Bone marrow (tissue), 2 donors: ENCODE measurements at regions not wholly inside any gene's neighbourhood (a gene's known extent, or its start where the extent isn't known, plus 50 kb on each side); places are given as distances from the start of the nearest gene placed in this dataset.

ENCODE experiments used
- DNase-seq, 2 donors: peaks; one replicate each; lab custom pipeline; 2025; lab: John Stamatoyannopoulos, UW

DNA sequence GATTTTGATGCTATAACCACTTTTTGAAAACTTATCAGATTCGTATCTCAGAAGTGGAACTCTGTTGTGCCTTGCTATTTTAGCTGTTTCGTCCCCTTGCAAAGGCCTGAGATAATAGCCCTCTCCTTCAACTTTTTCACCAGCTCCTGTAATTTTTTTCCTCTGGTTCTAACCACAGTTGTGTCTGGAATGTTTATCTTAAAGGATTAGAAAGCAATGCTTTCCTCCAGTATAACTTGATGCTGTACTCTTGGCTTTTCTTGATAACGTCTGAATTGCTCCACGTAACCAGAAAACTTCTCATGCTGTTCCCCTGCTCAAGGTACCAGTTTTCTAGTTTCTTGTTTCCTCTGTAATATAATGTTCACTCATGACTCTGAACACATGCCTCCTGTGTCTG is 209.4 kb downstream of the DTWD2 start:
- no peak for DNase-seq

DNA sequence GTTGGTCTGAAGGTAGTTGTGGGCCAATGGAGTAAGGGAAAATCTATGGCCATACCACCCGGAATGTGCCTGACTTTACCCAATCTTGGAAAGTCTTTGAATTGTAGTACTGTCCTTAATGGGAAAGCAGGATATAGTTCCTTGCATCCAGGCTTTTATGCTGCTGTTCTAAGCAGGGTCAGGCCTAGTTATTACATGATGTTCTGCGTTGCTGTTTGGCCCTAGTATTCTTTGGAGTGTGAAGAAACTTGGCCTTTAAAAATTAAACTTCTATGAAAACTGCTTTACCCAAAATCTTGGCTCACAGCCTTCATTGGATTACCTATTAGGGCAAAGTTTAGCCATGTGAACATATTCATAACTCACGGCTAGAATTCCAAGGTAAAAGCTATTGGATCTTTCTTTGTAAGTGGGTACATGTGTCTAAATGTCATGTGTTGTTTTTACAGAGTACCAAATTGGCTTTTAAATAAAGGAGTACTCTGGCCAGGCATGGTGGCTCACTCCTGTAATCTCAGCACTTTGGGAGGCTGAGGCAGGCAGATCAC is 211.1 kb downstream of the DTWD2 start:
- no peak for DNase-seq

DNA sequence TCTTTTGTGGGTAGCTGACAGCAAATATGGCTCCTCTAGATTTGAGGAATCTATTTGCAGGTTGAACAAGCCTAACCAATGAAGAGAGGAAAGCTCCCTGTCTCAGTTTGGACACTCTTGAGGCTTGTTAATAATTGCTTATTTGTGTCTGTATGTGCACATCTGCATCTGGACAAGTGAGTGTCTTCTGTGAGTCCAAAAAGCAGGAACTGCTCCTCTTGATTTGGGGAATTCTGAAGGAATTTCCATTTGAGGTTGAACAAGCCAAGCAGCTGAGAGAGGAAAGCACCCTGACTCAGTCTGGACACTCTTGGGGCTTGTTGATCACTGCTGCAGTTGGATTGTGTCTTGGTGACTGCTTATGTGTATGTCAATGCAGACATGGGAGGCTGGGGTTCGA is 211.6 kb downstream of the DTWD2 start:
- DNase-seq = no peak

DNA sequence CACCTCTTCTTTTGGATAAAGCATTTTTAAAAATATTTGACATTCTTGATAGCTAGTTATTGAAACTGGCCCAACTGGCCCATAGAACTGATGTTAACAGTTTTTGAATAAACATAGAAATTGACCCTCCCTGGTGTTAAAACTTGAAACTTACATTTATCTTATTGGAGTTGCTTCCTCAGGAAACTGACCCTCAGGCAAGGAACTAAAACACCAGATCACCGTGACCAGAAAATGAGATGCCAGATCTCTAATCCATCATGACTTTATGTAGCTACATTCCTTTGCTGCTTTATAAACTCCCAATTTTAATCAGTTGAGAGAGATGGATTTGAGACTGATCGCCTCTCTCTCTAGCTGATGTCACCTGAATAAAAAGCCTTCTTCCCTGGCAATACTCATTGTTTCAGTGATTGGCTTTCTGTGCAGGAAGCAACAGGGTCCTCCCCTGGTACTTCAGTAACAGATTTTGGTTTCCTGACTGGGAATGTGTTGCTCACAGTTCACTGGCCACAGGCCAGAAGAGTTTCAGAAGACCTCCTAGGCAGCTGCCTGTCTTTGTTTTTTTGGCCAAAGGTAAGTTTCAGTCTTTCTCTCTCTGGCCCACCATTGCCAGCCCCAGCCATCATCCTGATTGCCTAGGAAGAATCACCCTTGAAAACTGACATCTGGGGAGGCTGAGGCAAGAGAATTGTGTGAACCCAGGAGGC is 212.4 kb downstream of the DTWD2 start:
- DNase-seq = no peak

DNA sequence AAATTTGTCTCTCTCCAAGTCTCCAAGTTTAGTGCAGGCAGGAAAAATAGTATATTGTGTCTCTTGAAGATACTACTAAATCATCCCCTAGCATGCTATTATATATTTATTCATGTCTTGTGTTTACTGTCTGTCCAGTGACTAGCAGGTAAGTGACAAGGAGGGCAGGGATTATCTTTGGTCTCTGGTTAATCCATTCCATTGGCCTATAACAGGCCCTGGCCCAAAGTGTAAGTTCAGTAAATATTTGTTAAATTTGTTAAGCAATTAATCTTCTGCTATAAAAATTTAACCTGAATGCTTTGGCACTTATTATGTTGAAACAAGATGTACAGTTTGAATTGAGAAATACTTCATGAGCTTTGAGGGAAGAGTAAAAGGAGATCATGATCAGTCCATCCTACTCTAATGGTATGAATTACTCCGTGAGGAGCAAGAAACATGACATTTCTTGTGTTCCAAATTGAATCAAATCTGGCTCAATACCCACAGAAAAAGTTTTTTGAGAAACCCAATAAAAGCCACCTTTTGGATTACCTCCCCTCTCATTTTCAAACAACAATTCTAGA is 219.7 kb downstream of the DTWD2 start:
- DNase-seq = no peak

DNA sequence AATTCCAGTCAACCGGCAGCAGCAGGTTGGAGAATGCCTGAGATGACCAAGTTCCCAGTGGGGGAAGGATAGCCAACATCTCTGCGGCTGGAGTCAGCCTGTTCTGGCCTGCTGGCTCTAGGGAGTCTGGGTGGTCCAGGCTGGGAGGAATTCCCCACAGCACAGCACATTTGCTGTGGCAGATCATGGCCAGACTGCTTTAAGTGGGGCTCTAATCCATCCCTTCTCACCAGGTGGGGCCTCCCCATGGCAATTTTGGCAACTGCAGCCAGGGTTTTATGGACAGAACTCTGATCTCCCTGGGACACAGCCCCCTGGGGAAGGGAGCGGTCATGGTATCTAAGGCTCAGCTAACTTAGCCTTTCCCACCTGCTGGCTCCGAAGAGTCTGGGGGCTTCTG is 226.1 kb downstream of the DTWD2 start:
- no peak for DNase-seq

DNA sequence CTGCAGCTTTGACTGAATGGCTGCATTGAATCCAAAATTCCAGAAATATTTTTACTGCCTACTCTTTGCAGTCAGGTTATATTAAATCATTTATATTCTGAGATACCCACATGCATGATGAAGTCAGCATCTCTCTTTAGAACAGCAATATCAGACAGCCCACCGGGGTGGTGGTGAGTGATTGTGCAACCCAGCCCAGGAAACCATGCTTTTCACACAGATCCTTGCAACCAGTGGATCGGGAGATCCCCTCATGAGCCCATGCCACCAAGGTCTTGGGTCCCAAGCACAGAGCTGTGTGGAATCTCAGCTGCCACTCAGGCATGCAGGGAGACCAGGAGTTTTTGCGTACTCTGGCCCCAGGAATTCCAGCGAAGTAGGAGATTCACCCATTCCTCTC is 226.5 kb downstream of the DTWD2 start:
- no peak for DNase-seq

DNA sequence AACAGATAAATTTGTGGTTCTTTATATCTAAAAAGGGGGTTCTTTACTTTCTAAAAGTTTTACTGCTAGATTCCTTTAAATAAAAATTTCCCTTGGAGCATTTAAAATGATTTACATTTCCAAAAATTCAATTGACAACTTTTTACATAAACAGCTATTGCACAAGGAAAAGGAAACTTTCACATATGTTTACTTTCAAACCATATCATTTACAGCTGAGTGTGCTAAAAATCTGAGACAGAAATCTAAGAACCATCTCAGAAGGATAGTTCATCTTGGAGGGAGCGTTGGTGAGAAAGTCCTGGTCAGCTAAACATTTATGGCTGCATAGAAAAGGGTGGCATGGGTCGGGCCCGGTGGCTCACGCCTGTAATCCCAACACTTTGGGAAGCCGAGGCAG is 235.4 kb downstream of the DTWD2 start:
- no peak for DNase-seq

DNA sequence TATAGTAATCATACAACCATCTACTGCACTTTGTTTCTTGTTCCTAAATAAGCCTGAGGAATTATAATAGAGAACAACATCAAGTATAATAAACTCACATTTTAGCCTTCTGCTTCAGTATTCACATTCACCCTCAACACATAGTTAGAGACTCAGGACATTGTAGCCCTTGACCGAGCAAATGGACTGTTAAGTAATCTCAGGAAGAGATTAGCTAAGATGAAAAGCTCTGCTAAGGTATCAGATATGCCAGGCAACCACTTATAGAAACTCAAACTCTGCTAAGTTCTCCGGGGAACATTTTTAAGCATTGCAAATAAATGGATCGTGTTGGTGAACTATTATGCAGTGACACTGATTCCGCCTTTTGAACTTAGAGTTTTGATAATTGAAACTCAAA is 252.0 kb downstream of the DTWD2 start:
- no peak for DNase-seq

- DNase-seq = no peak
Observed at GRCh38 chr5:118733394-118733793, 255.0 kb downstream of the DTWD2 start.

GRCh38 chr5:118728191-118728590 is 260.2 kb downstream of the DTWD2 start:
- DNase-seq = no peak

DNA sequence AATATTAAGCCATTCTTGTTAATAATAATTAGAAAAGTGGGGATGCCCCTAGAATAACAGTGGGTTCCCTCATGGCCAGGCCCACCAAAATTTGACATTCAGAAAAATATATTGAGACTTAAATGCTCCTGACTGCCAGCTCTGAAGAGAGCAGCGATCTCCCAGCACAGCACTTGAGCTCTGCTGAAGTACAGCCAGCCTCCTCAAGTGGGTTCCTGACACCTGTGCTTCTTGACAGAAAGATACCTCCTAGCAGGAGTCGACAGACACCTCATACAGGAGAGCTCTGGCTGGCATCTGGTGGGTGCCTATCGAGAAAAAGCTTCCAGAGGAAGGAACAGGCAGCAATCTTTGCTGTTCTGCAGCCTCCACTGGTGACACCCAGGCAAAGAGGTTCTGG is 261.5 kb downstream of the DTWD2 start:
- no peak for DNase-seq

GRCh38 chr5:118723021-118723338 is 265.4 kb downstream of the DTWD2 start:
- no peak for DNase-seq

GRCh38 chr5:118722122-118723020 is 266.0 kb downstream of the DTWD2 start:
- no peak for DNase-seq

- no peak for DNase-seq
Observed at GRCh38 chr5:118711727-118712126, 276.6 kb downstream of the DTWD2 start.

- no peak for DNase-seq
Observed at GRCh38 chr5:118705959-118706667, 282.2 kb downstream of the DTWD2 start.

DNA sequence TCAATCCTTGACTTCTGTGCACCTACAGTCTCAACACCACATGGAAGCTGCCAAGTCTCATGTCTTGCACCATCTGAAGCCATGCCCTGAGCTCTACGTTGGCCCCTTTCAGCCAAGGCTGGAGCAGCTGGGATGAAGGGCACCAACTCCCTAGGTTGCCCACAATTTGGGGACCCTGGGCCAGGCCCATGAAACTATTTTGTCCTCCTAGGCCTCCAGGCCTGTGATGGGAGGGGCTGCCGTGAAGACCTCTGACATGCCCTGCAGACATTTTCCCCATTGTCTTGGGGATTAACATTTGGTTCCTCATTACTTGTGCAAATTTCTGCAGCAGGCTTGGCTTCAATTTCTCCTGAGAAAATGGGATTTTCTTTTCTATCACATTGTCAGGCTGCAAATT is 285.1 kb downstream of the DTWD2 start:
- DNase-seq = no peak

- DNase-seq = no peak
Observed at GRCh38 chr5:118701791-118702190, 286.6 kb downstream of the DTWD2 start.

DNA sequence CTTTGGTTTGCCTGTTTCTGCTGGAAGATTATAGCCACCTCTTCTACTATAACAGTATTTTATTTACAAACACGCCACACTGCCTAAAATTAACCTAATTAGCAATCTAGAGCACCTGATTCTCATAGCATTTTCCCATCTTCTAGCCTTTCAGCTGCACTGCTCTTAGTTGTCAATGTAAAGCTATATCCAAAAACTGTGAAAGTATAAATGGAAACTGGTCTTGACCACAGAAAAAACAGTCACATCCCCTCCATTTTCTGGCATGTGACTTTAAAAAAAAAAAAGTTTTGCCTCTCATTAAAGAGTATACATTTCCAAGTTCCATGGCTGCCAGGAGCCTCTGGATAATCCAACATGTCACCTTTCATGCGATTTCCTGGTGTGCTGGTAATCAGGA is 287.8 kb downstream of the DTWD2 start:
- DNase-seq = no peak

GRCh38 chr5:118698774-118699173 is 289.6 kb downstream of the DTWD2 start:
- DNase-seq = no peak

GRCh38 chr5:118696076-118696475 is 292.3 kb downstream of the DTWD2 start:
- no peak for DNase-seq

- no peak for DNase-seq
Observed at GRCh38 chr5:118692811-118693342, 295.5 kb downstream of the DTWD2 start.
